CD1c-positive myeloid dendritic cell (primary cell): ENCODE measurements at regions not wholly inside any gene's neighbourhood (a gene's known extent, or its start where the extent isn't known, plus 50 kb on each side); places are given as distances from the start of the nearest gene placed in this dataset.

Experiments used
- DNase-seq: peaks from one replicate; pipeline ENCODE4 v3.0.0-alpha.2; 2016; ENCODE audit errors: extremely low spot score

DNA sequence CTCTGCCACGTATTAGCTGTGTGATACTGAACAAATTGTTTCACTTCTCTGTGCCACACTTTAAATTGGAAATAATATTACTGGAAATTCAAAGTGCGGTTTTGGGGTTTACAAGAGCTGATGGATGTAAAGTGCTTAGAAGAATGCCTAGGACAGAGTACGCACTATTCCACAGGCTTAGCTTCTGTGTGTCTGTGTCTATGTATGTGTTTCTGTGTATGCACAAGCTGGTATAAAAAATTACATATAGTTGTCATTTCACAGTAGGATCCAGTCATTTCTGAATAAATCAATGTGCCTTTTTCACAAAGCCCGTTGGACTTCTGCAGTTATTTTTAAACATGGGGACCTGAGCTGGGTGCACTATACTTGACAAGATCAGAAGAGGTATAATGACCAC lies 370.4 kb downstream of the TUSC7 start:
- no peak for DNase-seq

DNA sequence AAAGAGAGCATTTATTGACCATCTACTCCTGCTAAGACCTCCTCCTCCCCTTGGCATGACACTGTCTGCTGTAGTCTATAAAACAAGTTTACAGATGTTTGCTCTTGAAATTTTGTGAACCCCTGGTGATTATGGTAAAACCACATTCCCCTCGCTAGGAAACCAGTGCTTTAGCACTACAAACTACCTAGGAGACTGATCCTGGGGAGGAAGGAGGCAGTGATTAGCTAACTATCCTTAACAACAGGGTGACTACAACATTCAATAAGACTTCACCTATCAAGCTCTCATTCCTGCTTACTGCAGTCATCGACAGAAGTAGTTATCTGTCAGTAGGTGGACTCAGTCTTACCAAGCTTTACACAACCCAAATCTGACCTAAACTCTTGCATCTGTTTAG lies 371.3 kb downstream of the TUSC7 start:
- DNase-seq = no peak

DNA sequence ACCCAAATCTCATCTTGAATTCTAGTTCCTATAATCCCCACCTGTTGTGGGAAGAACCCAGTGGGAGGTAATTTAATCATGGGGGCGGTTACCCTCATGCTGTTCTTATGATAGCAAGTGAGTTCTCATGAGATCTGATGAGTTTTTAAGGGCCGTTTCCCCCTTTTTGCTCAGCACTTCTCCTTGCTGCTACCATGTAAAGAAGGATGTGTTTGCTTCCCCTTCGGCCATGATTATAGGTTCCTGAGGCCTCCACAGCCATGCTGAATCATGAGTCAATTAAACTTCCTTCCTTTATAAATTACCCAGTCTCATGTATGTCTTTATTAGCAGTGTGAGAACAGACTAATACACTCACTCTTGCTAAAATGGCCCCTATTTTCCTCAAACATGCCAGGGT lies 374.7 kb downstream of the TUSC7 start:
- DNase-seq = peak; percentile 73

DNA sequence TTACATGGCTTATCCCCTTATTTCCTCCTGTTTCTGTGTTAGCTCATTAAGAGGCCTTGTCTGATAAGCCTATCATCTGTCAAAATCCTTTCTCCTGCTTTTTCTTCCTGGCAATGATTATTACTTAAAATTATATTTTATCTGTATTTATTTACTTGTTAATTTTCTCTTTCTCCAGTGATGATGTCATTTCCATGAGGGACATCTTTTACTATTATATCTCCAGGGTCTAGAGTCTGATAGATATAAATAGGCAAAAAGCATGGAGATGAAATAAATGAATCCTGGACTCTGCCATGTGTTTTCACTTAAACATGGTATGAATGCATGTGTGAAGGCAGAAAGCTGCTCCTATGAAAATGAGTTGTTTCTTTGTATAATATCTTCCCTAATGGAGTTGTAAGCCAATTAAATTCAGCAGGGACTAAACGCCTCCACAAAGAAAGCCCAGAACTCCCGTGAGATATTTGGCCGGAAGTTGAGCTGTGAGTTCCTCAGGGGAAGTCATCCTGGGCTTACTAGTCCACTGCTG lies 375.2 kb downstream of the TUSC7 start:
- no peak for DNase-seq

DNA sequence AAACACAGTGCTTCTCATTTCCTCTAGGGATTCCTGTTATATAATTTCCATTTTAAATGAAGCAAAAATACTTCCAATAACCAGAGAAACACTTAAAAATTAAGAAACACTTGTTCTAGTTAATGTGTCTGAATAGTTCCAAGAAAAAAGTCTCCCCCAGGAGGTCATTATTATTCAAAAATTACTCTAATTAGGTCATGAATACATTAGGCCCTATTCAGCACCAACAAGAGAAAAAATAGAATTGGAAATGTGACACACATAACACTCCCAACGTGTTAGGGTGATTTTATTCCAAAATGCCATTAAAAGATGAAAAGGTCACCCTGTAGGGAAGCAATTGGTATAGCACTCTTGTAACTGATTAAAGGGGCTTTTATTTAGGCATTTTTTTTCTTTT lies 382.1 kb downstream of the TUSC7 start:
- DNase-seq = no peak

DNA sequence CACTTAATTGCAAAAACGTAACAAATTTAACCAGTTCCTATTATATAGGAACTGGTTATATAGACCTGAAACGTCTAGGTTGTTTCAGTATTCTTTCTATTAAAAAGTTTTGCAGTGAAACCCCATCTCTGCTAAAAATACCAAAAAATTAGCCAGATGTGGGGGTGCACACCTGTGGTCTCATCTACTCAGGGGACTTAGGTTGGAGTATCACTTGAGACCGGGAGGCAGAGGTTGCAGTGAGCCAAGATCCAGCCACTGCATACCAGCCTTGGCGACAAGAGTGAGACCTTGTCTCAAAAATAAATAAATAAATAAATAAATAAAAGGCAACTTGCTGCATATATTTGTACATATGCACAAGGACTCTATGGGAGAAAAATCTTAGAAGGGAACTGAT lies 387.0 kb downstream of the TUSC7 start:
- DNase-seq = no peak

DNA sequence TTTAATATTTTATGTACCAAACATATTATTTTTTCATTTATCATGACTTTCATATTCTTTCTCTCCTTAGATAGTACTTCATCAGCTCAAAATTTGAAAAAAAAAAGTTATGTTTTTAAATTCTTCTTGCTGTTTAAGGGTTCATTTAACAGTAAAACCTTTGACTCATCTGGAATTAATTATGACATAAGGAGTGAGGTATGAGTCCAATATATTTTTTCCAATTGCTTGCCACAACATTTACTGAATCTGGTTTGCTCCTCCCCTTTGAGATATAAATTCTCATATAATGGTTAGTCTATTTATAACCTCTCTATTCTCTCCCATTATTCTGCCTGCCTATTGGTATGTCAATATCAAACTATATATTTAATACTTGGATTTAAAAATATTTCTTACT lies 387.8 kb downstream of the TUSC7 start:
- no peak for DNase-seq

DNA sequence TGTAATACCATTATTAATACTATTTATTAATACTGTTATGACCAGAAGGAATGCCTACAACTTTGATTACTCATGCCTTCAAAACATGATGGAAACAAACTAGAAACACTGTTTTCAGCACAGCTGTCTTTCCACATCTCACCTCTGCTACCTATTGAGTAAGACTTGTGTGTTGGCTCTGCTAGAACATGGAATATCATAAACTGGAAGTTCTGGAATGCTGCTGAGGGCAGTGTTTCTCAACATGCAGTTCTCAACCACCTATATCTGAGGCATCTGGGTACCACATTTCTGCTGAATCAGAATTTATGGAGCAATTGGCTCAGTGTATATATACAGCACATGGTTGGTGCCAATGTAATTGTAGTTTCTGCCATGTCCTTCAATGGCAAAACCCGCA lies 392.1 kb downstream of the TUSC7 start:
- no peak for DNase-seq

DNA sequence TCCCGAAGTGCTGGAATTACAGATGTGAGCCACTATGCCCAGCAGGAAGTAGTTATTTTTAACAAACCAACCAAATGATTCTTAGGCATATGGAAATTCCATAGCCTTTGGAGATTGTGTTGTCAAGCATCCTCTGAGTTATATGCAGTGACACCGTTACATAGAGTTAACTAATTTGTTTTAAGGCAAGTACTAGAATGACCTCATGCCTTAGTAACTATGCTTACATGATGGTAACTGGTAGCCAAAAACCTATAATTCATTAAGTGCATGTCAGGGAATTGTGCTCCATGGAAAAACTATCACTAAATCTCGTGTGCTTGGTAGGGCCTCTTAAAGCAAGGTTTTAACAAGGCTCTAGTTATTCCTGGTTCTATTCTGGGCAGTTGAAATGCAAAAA lies 392.8 kb downstream of the TUSC7 start:
- DNase-seq = no peak

DNA sequence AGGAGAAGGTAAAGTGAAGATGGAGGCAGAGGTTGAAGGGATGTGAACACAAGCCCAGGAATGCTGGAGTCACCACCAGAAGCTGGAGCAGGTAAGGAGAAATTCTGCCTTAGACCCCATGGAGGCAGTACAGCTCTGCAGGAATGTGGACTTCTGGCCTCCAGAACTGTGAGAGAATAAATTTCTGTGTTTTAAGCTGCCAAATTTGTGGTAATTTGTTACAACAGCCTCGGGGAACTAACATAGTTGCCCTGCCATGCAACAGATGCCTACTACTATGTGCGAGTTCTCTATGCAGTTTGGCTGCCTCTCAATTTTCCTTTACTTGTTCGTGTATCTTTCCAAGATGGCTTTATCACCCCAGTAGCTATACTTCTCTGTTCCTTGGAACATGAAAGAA lies 394.1 kb downstream of the TUSC7 start:
- DNase-seq = no peak

DNA sequence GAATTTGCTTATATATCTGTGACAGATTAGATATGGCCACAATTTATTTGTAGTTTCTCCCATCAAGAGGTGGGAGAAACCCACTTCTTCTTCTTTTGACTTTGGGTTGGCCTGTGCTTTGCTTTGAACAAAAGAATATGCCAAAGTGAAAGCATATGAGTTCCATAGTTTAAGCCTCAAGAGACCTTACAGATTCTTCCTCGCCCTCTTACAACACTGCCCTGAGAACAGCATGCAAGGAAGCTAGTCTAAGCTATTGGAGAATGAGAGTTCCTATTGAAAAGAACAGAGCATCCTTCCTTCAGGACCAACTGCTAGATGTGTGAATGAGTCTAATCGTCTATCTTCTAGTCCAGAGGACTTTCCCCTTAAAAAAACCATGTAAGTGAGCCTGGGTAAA lies 394.8 kb downstream of the TUSC7 start:
- DNase-seq = no peak

DNA sequence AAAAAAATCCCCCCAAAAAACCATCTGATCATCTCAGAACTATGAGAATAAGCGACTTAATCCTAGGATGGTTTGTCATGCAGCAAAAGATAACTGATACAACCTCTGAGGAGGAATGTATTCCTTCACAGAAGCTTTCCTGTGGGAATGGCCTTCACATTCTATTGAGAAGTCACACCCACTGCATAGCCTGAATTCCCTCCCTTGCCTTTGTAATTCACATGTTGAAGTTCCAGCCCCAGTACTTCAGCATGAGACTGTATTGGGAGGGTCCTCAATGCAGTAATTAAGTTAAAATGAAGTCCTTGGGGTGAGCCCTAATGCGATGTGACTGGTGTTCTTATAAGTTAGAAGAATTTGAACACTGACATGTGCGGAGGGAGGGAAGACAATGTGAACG lies 395.2 kb downstream of the TUSC7 start:
- no peak for DNase-seq

DNA sequence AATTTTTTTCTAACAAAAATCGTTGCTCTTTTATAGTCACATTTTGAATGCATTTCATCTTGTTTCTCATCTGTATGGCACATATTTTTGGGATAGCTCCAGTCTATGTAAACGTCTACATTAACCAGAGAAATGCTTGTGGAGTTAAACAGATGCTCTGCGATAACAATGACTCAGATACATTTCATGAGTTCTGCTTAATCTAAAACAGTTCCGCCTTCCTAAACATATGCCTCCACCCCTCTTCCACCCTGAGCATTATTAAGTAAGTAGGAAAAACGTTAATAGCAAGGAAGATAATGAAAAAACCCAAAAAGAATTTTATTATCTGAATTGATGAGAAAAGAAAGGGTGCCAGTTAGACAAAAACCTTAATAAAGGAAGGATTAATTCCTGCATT lies 396.1 kb downstream of the TUSC7 start:
- DNase-seq = no peak

DNA sequence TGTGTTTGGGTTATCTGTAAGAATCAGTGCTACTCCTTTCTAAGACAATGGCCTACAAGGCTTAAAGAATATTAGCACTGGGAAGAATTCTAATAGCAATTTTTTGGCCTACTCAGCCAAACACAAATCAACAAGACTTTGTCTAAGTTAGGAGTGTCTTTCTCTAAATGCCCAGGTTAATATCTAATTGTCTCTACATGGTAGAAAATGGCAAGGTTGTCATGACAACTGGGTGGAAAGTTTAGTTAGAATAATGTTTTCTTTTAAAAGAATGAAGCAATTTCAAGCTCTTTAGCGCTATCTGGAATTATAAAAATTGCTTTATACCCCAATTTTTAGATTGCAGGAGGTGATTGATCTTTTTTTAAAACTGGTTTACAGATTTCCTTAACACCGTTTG lies 396.8 kb downstream of the TUSC7 start:
- no peak for DNase-seq

DNA sequence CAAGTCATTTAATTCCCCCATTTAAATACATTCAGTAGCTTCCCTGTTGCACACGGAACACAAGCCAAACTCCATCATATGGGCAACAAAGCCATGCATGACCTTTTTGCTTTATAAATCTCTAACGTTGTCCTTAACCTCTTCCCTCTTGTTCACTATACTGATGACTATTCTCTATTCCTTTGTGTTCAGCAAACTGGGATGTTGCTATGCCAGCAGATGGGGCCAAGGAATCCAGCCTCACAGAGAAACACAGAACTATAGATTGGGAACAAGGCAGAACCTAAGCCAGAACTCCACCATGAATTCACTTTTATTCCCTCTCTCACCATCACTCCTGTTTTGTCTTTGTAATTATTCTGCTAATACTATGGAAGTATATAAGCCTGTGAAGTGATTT lies 398.4 kb downstream of the TUSC7 start:
- no peak for DNase-seq

DNA sequence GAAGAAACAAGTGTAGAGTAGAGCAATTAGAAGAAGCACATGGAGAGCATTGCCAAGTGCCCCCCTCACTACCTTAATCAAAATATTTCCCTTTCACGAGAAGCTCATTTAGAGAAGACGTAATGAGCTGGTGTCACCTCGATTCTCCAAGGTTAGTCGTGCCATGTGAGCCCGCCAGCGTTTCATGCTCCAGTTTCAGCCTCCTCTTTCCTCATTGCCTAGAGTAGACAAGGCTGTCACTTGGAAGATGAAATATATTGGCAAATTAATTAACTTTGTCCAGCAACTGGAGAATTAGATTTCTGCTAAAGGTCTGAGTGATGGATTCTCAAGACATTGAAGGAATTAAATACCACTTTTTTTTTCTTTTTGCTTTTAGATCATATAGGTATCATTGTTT lies 399.6 kb downstream of the TUSC7 start:
- DNase-seq = no peak

DNA sequence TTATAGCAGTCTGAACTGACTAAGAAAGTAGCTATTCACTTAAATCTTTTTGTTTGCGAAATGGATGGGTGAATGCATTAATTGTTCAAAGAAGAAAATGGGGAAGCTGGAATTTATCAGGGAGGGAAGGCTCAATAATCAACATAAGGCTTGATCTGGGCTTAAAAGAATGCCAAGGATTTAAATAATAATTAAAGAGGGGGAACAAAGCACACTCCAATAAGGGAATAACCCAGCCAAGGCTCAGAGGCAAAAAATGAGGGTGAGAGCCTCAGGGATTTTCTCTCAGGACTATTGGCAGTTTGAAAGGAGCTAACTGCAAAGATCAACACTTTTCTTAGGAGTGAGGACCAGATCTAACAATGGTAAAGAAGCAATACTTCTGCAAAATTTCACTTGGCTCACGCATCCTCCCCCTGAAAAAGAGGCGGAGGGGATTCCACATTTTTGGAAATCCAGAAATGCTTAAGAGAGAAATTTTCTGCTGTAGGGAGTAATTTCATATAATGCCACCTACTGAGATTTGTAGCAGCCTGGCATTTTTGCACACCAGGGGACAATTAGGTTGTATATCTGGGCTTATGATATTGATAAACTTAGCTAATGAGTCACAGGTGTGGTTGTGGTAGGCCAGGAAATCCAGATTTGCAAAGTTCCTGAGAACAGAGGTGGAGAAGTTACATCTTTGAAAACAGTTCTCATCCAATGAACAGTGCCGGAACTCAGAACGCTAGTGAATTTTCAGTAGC lies 405.1 kb downstream of the TUSC7 start:
- DNase-seq = no peak

DNA sequence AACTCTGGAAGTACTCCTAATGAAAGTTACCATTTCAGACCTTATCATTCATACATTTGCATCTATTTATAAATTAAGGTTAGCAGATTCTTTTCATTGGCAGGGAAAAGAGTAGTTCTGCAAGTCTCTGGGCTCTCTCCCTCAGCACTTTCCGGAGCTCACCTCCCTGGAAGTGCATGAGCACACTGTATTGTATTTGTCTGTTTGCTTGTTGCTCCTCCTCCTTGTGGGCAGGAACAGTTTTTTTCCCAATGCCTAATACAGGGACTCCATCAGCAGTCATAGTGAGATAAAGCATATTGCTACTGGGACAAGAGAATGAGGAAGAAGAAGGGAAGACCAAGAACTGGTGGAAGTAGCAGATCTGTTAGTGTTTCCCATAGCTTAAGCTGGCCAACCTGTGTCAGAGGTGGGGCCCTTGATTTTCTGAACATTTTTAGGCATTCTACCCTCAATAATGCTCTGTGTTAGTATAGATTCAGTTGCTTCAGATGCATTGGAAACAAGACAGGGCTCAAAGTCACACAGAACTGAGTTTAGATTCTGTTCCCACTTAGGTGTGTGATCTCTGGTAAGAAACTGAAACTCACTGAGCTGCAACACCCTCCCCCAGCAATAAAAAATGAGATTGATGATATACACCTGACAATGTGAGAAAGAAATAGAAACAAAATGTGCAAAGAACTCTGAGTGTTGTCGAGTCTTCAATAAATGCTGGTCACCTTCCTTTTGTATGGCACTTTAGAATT lies 407.8 kb downstream of the TUSC7 start:
- DNase-seq = no peak

DNA sequence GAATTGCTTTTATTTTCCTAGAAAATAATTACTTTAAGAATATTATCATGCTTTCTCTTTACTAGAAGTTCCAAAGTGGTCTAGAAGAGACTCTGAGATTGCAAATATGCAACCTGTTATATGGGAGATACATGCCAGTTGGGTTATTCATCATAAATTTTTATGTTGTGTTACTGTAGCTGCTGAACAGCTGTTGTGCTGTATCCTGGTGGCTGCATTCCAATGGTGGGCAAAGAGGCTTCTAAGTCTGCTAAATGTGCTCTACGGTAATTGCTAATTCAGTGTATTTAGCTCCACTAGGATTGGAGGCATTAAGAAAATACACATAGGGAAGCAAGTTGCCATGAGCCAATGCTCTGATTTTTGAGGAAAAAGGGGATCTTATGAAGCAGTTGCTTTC lies 409.0 kb downstream of the TUSC7 start:
- no peak for DNase-seq

DNA sequence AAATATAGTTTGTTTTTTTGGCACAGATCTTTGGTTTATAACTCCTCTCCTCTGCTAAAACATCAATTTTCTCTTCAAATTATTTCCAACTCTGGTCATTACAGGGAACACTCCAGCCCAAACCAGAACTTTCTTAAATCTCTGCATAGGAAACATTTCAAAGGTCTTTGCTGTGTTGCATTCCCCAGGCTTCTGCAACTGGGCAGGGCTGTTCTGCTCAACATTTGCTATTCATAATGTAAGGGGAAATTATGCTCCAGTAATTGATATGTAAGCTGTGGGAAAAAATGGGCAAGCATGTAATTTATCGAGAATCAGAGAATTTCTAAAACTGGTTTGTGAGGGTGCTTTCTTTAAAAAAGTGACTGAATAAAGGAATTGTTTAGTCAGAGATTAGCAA lies 410.4 kb downstream of the TUSC7 start:
- DNase-seq = no peak

DNA sequence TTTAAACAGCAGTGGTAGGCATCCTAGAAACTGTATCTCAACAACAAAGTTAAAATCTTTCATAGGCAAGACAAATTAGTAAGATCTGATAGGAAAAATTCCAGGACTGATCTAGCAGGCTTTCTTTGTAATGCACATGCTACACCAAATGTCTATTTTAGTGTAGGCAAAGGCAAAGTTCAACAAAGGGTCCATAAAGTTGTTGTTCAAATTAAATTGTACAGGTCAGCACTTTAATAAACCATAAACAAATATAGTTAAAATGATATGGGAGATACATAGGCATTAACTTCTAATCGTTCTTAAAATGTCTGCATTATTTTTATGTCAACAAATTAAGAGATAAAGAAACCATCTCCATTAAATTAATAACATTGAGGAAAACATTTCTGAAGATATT lies 413.0 kb downstream of the TUSC7 start:
- no peak for DNase-seq

DNA sequence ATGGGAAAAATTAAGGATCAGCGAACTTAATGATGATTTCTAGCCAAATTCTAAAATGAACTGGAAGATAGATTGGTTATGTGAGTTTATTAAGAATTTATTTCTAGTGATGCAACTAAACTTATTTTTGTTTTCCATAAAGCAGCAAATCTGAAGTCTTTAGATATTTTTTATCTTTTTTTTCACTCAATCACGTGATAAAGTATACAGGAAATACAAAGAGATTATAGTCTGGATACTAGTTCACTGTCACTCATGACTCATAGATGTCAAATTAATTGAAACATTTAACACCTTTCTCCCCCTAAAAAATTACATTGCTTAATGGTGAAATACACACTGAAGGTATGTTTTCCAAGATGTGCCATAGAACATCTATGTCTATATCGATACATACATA lies 416.9 kb downstream of the TUSC7 start:
- no peak for DNase-seq

DNA sequence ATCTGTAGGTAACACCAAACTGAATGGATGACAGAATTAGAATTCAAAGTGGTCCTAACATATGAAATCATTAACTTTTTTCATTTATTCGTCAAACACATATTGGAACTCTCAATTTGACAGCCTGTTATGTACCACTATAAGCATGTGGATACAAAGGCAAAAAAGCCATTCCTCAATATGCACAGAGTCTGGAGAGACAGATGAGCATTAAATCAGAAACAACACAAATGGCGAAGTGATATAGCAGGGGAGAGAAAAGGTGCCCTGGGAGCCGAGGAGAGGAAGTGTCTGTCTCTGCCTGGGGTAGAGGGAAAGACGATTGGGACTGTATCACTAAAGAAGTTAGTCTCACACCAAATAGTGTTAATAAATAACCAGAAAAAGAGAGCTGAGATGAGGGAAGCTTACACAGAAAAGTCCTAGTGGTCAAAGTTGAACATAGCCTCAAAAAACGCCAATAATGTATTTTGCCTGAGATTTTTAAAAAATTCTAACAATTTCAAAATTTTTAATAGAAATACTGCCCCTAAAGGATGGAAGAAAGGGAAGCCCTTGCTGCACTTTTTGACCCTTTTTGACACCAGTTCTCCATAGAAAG lies 417.5 kb downstream of the TUSC7 start:
- no peak for DNase-seq
